ENCODE measurements at regions not wholly inside any gene's neighbourhood (a gene's known extent, or its start where the extent isn't known, plus 50 kb on each side); places are given as distances from the start of the nearest gene placed in this dataset.
A peak's percentile ranks its signal among the peaks of the same experiment; 100 is the strongest.

- DNase-seq, result no peak
Observed at GRCh38 chr5:109917154-109917546, 227.4 kb downstream of the MAN2A1 start.

GRCh38 chr5:109917966-109918365, 228.2 kb downstream of the MAN2A1 start:
- DNase-seq, result no peak

DNA sequence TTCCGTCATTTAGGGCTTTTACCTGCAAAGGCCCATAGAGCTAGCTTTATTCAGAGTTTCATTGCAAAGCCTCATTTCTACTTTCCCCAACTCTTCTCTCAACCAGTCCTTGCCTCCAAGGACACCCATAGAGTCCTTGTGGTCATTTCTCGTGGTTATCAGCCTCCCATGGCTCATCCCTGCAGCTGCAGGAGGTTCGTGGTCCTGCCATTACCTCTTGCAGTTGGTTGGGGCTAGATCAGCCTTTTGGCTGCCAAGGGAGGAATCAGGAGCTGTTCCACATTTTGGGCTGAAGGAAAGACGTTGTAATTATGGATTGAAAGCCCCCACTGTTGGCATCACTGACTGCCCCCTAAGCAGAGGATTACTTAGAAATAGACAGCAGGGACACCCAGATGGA, 231.0 kb downstream of the MAN2A1 start:
- DNase-seq, result no peak

DNA sequence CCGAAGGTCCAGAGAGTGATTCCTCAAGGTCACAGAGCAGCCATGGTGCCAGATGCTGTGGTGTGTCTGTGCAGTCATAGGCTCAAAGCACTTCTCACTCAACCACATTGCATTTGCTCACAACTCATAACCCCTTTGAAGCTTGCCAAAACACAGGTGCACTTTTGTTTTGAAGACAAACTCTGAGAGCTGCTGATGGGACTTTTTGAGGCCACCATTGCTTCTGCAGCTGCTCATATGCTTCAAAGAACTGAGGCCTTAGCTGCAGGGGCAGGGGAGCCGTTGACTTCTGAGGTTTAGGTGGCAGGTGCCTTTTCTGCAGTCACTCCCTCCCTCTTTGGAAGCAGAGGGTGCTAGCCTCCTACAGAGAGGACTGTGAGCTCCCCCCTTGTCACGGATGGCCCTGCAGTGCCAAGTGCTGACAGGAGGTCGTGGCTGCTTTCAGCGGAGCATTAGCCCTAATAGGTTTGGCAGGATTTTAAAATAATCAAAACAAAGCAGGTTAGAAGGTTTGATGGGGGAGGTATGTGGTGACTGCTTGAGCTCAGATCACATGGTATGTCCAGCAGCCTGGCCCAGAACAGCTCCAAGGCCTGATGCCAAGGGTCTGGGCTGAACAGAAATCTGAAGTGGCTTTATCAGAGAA, 232.1 kb downstream of the MAN2A1 start:
- DNase-seq, result peak; percentile 82

- no peak for DNase-seq
Observed at GRCh38 chr5:109922381-109922995, 232.8 kb downstream of the MAN2A1 start.

DNA sequence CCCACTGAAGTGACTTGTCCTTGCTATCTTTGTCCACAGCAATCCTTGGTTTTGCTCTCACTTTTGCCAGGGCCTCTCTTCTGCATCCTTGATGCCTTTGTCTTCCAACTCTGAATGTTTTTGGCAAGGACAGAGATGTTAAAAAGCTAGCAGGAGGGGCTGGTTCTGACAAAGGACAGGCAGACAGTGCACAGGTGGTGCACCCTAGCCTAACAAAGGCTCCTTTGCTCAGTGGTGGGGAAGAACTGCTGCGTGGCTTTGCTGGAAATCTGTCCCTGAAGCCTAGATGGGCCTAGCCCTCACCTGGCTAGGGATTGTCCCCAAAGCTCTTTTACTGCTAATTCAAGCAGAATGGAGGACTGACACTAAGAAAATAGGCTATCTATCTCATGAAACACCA, 233.5 kb downstream of the MAN2A1 start:
- DNase-seq, result no peak

DNA sequence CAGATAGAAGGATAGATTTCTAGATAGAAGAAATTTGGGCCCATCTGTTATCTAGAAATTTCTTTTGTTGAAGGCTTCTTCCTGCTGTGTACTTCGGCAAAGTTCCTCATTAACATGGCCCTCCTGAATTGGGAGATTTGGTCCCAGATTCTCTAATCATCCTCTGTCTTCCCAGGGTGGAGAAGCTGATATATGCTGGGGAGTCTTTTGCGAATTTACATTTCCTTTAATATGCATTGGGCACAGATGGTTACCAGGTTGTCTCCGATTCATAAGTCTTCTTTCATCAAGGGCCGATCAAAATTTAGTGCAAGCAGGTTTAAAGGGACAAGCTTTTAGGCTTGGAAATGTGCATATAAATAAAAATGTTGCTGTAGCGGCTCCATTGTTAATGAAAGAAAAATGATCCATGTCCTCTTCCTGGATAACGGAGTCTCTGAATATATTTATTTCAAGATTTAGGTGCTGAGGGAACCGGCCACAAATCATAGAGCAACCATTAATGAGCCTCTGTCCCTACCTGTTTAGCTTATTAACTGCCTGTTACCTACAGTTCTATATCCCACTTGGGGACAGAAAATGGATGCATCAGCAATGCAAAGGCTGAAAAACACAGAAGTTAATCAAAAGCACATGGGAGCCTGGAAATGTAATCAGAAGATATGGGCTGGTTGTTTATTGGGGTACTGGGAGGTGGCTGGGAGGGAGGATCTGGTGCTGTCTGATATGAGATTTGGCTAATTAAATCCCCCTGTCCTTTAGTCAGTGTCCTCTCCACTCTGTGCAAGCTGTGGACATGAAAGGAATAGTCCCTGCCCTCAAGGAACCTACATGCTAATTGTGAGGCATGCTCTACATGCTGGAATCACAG, 234.7 kb downstream of the MAN2A1 start:
- DNase-seq, result no peak

DNA sequence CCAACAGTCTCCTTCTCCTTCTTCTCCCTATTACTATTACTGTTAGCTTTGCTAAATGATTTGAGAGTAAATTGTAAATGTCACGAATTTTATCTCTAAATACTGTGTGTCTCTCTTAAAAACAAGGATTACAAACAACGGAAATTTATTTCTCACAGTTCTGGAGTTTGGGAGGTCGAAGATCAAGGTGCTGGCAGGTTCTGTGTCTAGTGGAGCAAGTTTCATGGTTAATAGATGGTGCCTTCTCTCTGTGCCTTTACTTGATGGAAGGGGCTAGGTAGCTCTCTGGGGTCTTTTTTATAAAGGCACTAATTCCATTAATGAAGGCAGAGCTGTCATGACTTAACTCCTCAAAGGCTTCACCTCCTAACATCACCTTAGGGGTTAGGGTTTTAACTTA, 237.9 kb downstream of the MAN2A1 start:
- DNase-seq, result no peak

- no peak for DNase-seq
Observed at GRCh38 chr5:109928046-109928445, 238.3 kb downstream of the MAN2A1 start.

DNA sequence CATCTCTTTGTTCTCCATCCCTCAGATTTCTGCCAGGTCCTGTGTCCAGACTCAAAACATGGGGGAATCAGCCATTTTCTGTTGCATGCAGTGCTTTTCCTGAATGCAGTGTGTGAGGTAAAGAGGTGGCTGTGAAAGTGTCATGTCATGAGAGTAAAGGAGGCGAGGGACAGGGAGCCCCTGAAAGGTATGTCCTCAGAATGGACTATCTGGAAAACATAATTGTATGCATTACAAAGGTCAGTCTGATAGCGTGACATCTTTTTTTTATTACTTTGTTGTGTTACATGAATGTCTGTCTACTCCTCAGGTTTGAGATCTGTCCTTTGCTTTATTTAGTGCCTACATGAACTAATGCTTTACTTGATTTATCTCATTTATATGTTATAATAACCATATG, 239.1 kb downstream of the MAN2A1 start:
- DNase-seq, result no peak

GRCh38 chr5:109929376-109929775, 239.6 kb downstream of the MAN2A1 start:
- no peak for DNase-seq

GRCh38 chr5:109929911-109930310, 240.2 kb downstream of the MAN2A1 start:
- DNase-seq, result no peak

- no peak for DNase-seq
Observed at GRCh38 chr5:109931049-109931780, 241.5 kb downstream of the MAN2A1 start.

DNA sequence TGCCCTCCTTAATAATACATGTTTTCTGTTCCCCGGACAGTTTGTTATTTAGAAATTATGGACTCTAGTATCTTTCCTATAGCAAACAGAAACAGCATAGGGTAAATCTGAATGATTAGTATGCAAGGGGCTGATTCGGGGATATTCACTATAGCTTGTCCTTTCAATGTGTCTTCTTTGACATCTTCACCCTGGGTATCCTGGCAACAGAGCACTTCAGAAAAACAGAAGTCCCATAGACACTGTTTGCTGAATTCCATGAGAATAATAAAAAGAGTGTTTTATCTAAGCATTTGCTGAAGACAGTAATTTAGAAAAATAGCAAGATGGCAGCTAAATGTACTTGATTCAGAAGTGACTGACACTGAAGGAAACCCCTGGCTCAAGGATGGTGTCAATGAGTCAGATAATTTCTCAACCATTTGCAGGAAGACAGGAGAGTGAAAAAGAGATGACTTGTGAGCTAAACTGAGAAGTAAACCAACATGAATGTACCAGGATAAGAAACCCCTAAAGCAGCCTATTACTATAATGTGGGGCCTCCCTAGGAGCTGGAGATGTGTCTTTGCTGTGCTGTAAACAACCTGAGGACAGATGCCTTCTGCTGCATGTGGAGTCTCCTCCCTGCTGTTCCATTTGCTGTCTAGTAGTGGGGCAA, 246.2 kb downstream of the MAN2A1 start:
- DNase-seq, result no peak

DNA sequence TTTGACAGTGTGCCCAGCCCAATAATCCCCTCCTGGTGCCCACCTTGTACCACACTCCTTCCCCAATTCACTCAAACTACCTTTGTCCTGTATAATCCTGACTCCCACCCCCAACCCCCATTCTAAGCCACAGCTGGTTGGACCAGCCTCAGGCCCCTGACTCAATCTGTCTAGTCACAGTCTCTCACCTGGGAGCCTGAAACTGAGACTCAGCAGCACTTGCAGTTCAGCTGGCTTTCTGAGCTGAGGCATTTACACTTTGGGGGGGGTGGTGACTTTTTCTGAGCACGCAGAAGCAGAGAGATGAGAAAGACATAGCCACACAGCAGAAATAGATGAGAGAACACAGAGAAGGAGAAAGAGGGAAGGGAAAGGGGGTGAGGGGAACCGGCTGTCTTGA, 247.3 kb downstream of the MAN2A1 start:
- no peak for DNase-seq

- no peak for DNase-seq
Observed at GRCh38 chr5:109937951-109938350, 248.2 kb downstream of the MAN2A1 start.

DNA sequence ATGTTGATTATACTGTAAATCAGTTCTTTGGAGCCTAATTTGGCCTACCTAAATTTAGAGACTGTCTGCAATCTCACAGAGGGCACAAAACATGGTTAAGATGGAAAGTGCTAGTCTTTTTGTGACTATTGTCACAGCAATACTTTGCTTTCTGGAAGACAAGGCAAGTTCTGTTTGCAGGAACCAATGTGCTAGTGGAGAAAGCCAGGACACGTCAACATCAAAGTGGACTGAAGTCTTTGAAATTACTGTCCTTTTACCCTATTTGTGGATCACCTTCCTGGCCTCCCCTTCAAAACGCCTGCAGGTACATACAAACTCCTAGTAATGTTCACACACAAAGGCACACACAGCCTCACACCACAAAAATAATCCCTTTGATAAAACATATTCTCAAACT, 248.7 kb downstream of the MAN2A1 start:
- no peak for DNase-seq

DNA sequence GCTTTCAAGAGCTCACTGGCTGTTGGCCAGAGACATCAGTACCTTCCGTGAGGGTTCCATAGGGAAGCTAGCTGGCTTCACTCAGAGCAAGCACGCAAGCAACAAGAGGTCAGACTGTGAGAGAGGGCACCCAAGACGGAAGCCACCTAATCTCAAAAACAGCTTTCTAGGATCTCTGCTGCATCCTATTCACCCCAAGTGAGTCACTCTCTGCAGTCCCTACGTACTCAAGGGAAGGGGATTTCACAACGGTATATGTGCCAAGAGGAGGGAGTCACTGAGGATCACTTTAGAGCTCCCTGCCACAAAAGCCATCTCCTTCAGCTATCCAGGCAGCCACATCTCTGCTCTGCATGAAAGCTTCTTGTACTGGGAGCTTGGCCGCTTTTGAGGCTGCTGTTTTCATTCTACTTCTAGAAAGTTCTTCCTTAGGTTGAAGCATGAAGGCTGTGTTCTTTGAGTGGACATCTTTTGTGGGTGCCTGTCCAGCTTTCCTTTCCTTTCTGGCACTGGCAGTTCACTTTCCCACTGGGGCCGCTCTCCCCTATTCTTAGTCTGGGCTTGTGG, 249.5 kb downstream of the MAN2A1 start:
- no peak for DNase-seq

DNA sequence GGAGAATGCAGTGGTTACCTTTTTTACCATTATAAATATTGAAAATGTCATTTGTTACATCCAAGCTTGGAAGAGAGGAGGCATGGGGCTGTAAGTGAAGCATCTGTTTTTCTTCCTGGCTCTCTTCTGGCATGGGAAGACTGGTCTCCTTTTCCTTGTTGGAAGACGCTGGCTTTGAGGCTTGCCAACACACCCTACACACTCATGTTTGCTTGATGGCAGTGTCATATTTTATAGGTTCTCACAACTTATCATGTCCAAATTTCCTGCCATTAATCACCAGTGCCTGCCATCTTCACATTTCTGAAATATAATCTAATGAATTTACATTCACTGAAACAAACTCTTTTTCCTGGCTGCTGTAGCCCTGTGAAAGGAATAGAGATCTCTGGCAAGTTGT, 252.9 kb downstream of the MAN2A1 start:
- no peak for DNase-seq

DNA sequence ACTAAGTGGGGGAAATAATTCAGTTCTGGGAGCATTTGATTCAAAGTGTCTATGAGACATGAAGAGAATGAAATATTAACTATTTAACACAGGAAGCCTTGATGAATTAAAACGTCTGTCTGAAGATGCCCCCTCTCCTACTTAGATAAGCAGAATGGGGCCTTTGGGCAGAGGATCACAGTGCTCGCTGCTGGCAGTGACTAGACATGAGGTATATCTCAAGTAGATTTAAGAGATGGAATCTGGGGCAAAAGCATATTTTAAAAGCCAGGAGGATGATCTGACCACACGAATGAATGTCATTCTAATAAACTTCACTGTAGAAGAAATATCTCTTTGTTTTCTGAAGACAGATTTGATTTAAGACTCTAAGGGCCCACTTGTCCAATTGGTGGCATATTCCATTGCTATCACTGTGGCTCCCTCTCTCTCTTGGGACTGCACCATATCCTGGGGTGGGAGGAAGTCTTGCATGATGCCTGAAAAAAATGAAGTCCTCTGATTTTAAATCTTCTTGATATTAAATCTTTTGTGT, 254.0 kb downstream of the MAN2A1 start:
- no peak for DNase-seq

DNA sequence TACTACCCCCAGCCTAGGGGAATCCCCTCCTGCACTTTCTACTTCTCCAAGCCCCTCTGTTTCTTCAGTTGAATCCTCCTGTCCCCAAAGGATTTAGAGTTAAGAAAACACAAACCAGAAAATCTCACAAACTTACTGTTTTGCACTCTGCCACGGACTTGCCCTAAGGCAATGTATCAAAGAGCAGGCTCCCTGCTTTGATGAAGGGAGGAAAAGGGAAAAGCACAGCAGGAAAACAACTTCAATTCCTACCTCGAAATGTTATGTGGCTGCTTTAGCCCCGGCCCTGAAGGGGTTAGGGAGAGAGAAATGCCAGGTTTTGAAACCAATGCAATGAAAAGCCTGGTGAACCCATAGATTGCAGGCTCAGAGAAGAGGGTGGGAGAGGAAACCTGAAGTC, 254.7 kb downstream of the MAN2A1 start:
- no peak for DNase-seq

DNA sequence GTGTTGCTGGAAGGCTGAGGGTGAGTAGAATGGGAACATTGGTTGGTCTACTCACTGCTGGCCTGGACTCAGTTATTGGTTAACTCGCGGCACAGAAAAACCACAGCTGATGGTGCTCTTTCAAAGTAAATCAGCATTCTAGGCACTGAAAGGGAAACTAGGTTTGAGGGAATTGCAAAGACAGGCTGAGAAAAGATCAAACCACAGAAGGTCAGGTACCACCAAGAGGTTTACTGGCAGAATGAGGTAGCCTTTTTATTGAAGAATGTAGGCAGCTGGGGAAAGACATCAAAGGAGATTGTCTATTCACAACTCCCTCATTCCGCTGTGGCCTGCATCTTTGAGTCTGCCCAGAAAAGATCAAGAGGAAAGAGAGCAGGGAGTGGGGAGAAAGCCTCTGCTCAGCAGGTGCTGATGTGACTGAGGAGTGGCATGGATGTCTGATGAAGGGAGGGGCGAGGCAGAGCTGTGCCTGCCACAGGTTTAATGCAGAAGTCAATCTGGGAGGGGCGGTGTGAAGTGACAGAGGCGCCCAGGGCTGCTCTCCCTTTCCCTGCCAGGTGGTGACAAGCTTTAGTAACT, 255.5 kb downstream of the MAN2A1 start:
- no peak for DNase-seq

Data from DMS79 (cell line).